ENCODE measurements at regions not wholly inside any gene's neighbourhood (a gene's known extent, or its start where the extent isn't known, plus 50 kb on each side); places are given as distances from the start of the nearest gene placed in this dataset.
"Not testable (repeated sequence)": the region's sequence is repeated elsewhere in the genome, so short reads cannot be mapped to it uniquely, and the experiment has no call there.

GRCh38 chrX:125614591-125615343 is 295.1 kb downstream of the TEX13C start:
- H3K4me1 ChIP-seq (ENCODE audit: control extremely low read depth in 1 of 4, control insufficient read depth in 4 of 4, insufficient read depth in 4 of 4, low read length in 3 of 4); POLR2A ChIA-PET; H3K4me3 ChIP-seq (ENCODE audit: control insufficient read depth in 1 of 7, extremely low read depth in 1 of 7, insufficient read depth in 4 of 7, low read depth in 2 of 7, low read length in 6 of 7); H3K36me3 ChIP-seq (ENCODE audit: control insufficient read depth in 4 of 4, insufficient read depth in 4 of 4, low read length in 3 of 4); DNase-seq; CTCF ChIA-PET; H3K27me3 ChIP-seq (replicated peaks in 2 of 5; ENCODE audit: control insufficient read depth in 4 of 5, insufficient read depth in 5 of 5, low read length in 4 of 5); H3K9me3 ChIP-seq (ENCODE audit: control extremely low read depth in 1 of 5, control insufficient read depth in 4 of 5, insufficient read depth in 2 of 5, low read depth in 1 of 5, low read length in 4 of 5); H3K27ac ChIP-seq (ENCODE audit: insufficient read depth in 1 of 2, low read depth in 1 of 2, low read length in 2 of 2, poor library complexity in 1 of 2, severe bottlenecking in 2 of 2): not testable (repeated sequence)
- WGBS (ENCODE audit: insufficient coverage) = 97% methylated on average over 7 of the region's 29 CpGs

GRCh38 chrX:125620715-125621587 is 301.3 kb downstream of the TEX13C start:
- 92% methylated on average over 7 of the region's 7 CpGs for WGBS (ENCODE audit: insufficient coverage)
- Histone ChIP-seq H3K36me3 (ENCODE audit: control insufficient read depth in 4 of 4, insufficient read depth in 4 of 4, low read length in 3 of 4) (no peaks in the 10 kb centered on the region), H3K4me3 (ENCODE audit: control insufficient read depth in 1 of 7, extremely low read depth in 1 of 7, insufficient read depth in 4 of 7, low read depth in 2 of 7, low read length in 6 of 7) (no peak overlapping the region), H3K27me3 (replicated peaks in 2 of 5; ENCODE audit: control insufficient read depth in 4 of 5, insufficient read depth in 5 of 5, low read length in 4 of 5) (no peaks in the 10 kb centered on the region), H3K4me1 (ENCODE audit: control extremely low read depth in 1 of 4, control insufficient read depth in 4 of 4, insufficient read depth in 4 of 4, low read length in 3 of 4) (no peaks in the 10 kb centered on the region), H3K27ac (ENCODE audit: insufficient read depth in 1 of 2, low read depth in 1 of 2, low read length in 2 of 2, poor library complexity in 1 of 2, severe bottlenecking in 2 of 2) (no peak overlapping the region), H3K9me3 (ENCODE audit: control extremely low read depth in 1 of 5, control insufficient read depth in 4 of 5, insufficient read depth in 2 of 5, low read depth in 1 of 5, low read length in 4 of 5) (no peaks in the 10 kb centered on the region)
- DNase-seq = no peak
- ChIA-PET POLR2A (no interaction called here), CTCF (no interaction called here)

- Histone ChIP-seq H3K27ac (ENCODE audit: insufficient read depth in 1 of 2, low read depth in 1 of 2, low read length in 2 of 2, poor library complexity in 1 of 2, severe bottlenecking in 2 of 2) (no peak overlapping the region), H3K4me1 (ENCODE audit: control extremely low read depth in 1 of 4, control insufficient read depth in 4 of 4, insufficient read depth in 4 of 4, low read length in 3 of 4) (no peaks in the 10 kb centered on the region), H3K27me3 (replicated peaks in 2 of 5; ENCODE audit: control insufficient read depth in 4 of 5, insufficient read depth in 5 of 5, low read length in 4 of 5) (no peaks in the 10 kb centered on the region), H3K9me3 (ENCODE audit: control extremely low read depth in 1 of 5, control insufficient read depth in 4 of 5, insufficient read depth in 2 of 5, low read depth in 1 of 5, low read length in 4 of 5) (no peaks in the 10 kb centered on the region), H3K4me3 (ENCODE audit: control insufficient read depth in 1 of 7, extremely low read depth in 1 of 7, insufficient read depth in 4 of 7, low read depth in 2 of 7, low read length in 6 of 7) (no peak overlapping the region), H3K36me3 (ENCODE audit: control insufficient read depth in 4 of 4, insufficient read depth in 4 of 4, low read length in 3 of 4) (no peaks in the 10 kb centered on the region)
- CTCF ChIA-PET = no interaction called here
- WGBS (ENCODE audit: insufficient coverage) = 94% methylated on average over 4 of the region's 4 CpGs
- POLR2A ChIA-PET = no interaction called here
- DNase-seq = no peak
Observed at GRCh38 chrX:125621588-125621927, 301.9 kb downstream of the TEX13C start.

GRCh38 chrX:125622899-125623298 is 303.2 kb downstream of the TEX13C start:
- Histone ChIP-seq H3K27me3 (replicated peaks in 2 of 5; ENCODE audit: control insufficient read depth in 4 of 5, insufficient read depth in 5 of 5, low read length in 4 of 5) (no peaks in the 10 kb centered on the region), H3K36me3 (ENCODE audit: control insufficient read depth in 4 of 4, insufficient read depth in 4 of 4, low read length in 3 of 4) (no peaks in the 10 kb centered on the region), H3K27ac (ENCODE audit: insufficient read depth in 1 of 2, low read depth in 1 of 2, low read length in 2 of 2, poor library complexity in 1 of 2, severe bottlenecking in 2 of 2) (no peak overlapping the region), H3K4me1 (ENCODE audit: control extremely low read depth in 1 of 4, control insufficient read depth in 4 of 4, insufficient read depth in 4 of 4, low read length in 3 of 4) (no peaks in the 10 kb centered on the region), H3K4me3 (ENCODE audit: control insufficient read depth in 1 of 7, extremely low read depth in 1 of 7, insufficient read depth in 4 of 7, low read depth in 2 of 7, low read length in 6 of 7) (no peak overlapping the region), H3K9me3 (ENCODE audit: control extremely low read depth in 1 of 5, control insufficient read depth in 4 of 5, insufficient read depth in 2 of 5, low read depth in 1 of 5, low read length in 4 of 5) (no peaks in the 10 kb centered on the region)
- WGBS (ENCODE audit: insufficient coverage) = 83% methylated on average over 1 of the region's 2 CpGs
- ChIA-PET POLR2A (no interaction called here), CTCF (no interaction called here)
- no peak for DNase-seq

- H3K4me1 ChIP-seq (ENCODE audit: control extremely low read depth in 1 of 4, control insufficient read depth in 4 of 4, insufficient read depth in 4 of 4, low read length in 3 of 4) = no peaks in the 10 kb centered on the region
- H3K4me3 ChIP-seq (ENCODE audit: control insufficient read depth in 1 of 7, extremely low read depth in 1 of 7, insufficient read depth in 4 of 7, low read depth in 2 of 7, low read length in 6 of 7) = no peak overlapping the region
- no peak overlapping the region for H3K27ac ChIP-seq (ENCODE audit: insufficient read depth in 1 of 2, low read depth in 1 of 2, low read length in 2 of 2, poor library complexity in 1 of 2, severe bottlenecking in 2 of 2)
- POLR2A ChIA-PET = no interaction called here
- H3K36me3 ChIP-seq (ENCODE audit: control insufficient read depth in 4 of 4, insufficient read depth in 4 of 4, low read length in 3 of 4) = no peaks in the 10 kb centered on the region
- H3K9me3 ChIP-seq (ENCODE audit: control extremely low read depth in 1 of 5, control insufficient read depth in 4 of 5, insufficient read depth in 2 of 5, low read depth in 1 of 5, low read length in 4 of 5) = no peaks in the 10 kb centered on the region
- CTCF ChIA-PET = no interaction called here
- DNase-seq = no peak
- no peaks in the 10 kb centered on the region for H3K27me3 ChIP-seq (replicated peaks in 2 of 5; ENCODE audit: control insufficient read depth in 4 of 5, insufficient read depth in 5 of 5, low read length in 4 of 5)
- 64% methylated on average over 5 of the region's 6 CpGs for WGBS (ENCODE audit: insufficient coverage)
Observed at GRCh38 chrX:125627676-125628075, 308.0 kb downstream of the TEX13C start.

- Histone ChIP-seq H3K9me3 (ENCODE audit: control extremely low read depth in 1 of 5, control insufficient read depth in 4 of 5, insufficient read depth in 2 of 5, low read depth in 1 of 5, low read length in 4 of 5) (no peaks in the 10 kb centered on the region), H3K27ac (ENCODE audit: insufficient read depth in 1 of 2, low read depth in 1 of 2, low read length in 2 of 2, poor library complexity in 1 of 2, severe bottlenecking in 2 of 2) (no peak overlapping the region), H3K4me1 (ENCODE audit: control extremely low read depth in 1 of 4, control insufficient read depth in 4 of 4, insufficient read depth in 4 of 4, low read length in 3 of 4) (no peaks in the 10 kb centered on the region), H3K4me3 (ENCODE audit: control insufficient read depth in 1 of 7, extremely low read depth in 1 of 7, insufficient read depth in 4 of 7, low read depth in 2 of 7, low read length in 6 of 7) (no peak overlapping the region), H3K27me3 (replicated peaks in 2 of 5; ENCODE audit: control insufficient read depth in 4 of 5, insufficient read depth in 5 of 5, low read length in 4 of 5) (no peaks in the 10 kb centered on the region), H3K36me3 (ENCODE audit: control insufficient read depth in 4 of 4, insufficient read depth in 4 of 4, low read length in 3 of 4) (no peaks in the 10 kb centered on the region)
- POLR2A ChIA-PET = no interaction called here
- CTCF ChIA-PET = no interaction called here
- DNase-seq = no peak
- WGBS (ENCODE audit: insufficient coverage) = no CpG with 5 or more reads among the region's 1 CpG
Observed at GRCh38 chrX:125628435-125628834, 308.8 kb downstream of the TEX13C start.

GRCh38 chrX:125641405-125641804 is 321.7 kb downstream of the TEX13C start:
- no peak for DNase-seq
- H3K27ac ChIP-seq (ENCODE audit: insufficient read depth in 1 of 2, low read depth in 1 of 2, low read length in 2 of 2, poor library complexity in 1 of 2, severe bottlenecking in 2 of 2) = no peak overlapping the region
- H3K4me3 ChIP-seq (ENCODE audit: control insufficient read depth in 1 of 7, extremely low read depth in 1 of 7, insufficient read depth in 4 of 7, low read depth in 2 of 7, low read length in 6 of 7) = no peak overlapping the region
- CTCF ChIA-PET = no interaction called here
- H3K9me3 ChIP-seq (ENCODE audit: control extremely low read depth in 1 of 5, control insufficient read depth in 4 of 5, insufficient read depth in 2 of 5, low read depth in 1 of 5, low read length in 4 of 5) = no peaks in the 10 kb centered on the region
- WGBS (ENCODE audit: insufficient coverage) = 50% methylated on average over 1 of the region's 1 CpG
- H3K36me3 ChIP-seq (ENCODE audit: control insufficient read depth in 4 of 4, insufficient read depth in 4 of 4, low read length in 3 of 4) = no peaks in the 10 kb centered on the region
- H3K27me3 ChIP-seq (replicated peaks in 2 of 5; ENCODE audit: control insufficient read depth in 4 of 5, insufficient read depth in 5 of 5, low read length in 4 of 5) = no peaks in the 10 kb centered on the region
- POLR2A ChIA-PET = no interaction called here
- no peaks in the 10 kb centered on the region for H3K4me1 ChIP-seq (ENCODE audit: control extremely low read depth in 1 of 4, control insufficient read depth in 4 of 4, insufficient read depth in 4 of 4, low read length in 3 of 4)
